ENCODE measurements at regions not wholly inside any gene's neighbourhood (a gene's known extent, or its start where the extent isn't known, plus 50 kb on each side); places are given as distances from the start of the nearest gene placed in this dataset.

GRCh38 chr1:29739176-29739575, 502.9 kb downstream of the PTPRU start:
- H3K9ac ChIP-seq (ENCODE audit: insufficient read length, low read depth), result no peak overlapping the region
- H3K4me3 ChIP-seq (ENCODE audit: insufficient read length, low read depth), result no peak overlapping the region
- no peaks in the 10 kb centered on the region for H3K9me3 ChIP-seq (ENCODE audit: insufficient read depth, low read length)
- no peaks in the 10 kb centered on the region for H3K27me3 ChIP-seq (ENCODE audit: insufficient read depth, insufficient read length)
- H3K36me3 ChIP-seq (ENCODE audit: insufficient read depth, insufficient read length, low read length), result no peaks in the 10 kb centered on the region
- no peak for TF ChIP-seq SUZ12 (IDR thresholded peaks at IDR 0.05; ENCODE audit: extremely low read depth, insufficient read depth, insufficient read length)
- TF ChIP-seq ZNF274 (IDR thresholded peaks at IDR 0.05; ENCODE audit: low read depth, low read length), result no peak
- TF ChIP-seq YY1 (IDR thresholded peaks at IDR 0.05; ENCODE audit: insufficient read depth, insufficient read length), result no peak
- DNase-seq (ENCODE audit: low read depth, low spot score), result no peak
- H3K4me1 ChIP-seq (ENCODE audit: insufficient read depth, insufficient read length), result no peaks in the 10 kb centered on the region

GRCh38 chr1:29736582-29737188, 500.4 kb downstream of the PTPRU start:
- Histone ChIP-seq H3K27me3 (ENCODE audit: insufficient read depth, insufficient read length) (no peaks in the 10 kb centered on the region), H3K4me3 (ENCODE audit: insufficient read length, low read depth) (no peak overlapping the region), H3K4me1 (ENCODE audit: insufficient read depth, insufficient read length) (no peaks in the 10 kb centered on the region)

GRCh38 chr1:29732453-29732852, 496.1 kb downstream of the PTPRU start:
- no peaks in the 10 kb centered on the region for H3K36me3 ChIP-seq (ENCODE audit: insufficient read depth, insufficient read length, low read length)
- H3K4me1 ChIP-seq (ENCODE audit: insufficient read depth, insufficient read length), result no peaks in the 10 kb centered on the region
- no peak for DNase-seq (ENCODE audit: low read depth, low spot score)
- H3K9me3 ChIP-seq (ENCODE audit: insufficient read depth, low read length), result no peaks in the 10 kb centered on the region
- H3K9ac ChIP-seq (ENCODE audit: insufficient read length, low read depth), result no peak overlapping the region
- H3K27me3 ChIP-seq (ENCODE audit: insufficient read depth, insufficient read length), result no peaks in the 10 kb centered on the region
- no peak for TF ChIP-seq ZNF274 (IDR thresholded peaks at IDR 0.05; ENCODE audit: low read depth, low read length)
- TF ChIP-seq YY1 (IDR thresholded peaks at IDR 0.05; ENCODE audit: insufficient read depth, insufficient read length), result no peak
- no peak for TF ChIP-seq SUZ12 (IDR thresholded peaks at IDR 0.05; ENCODE audit: extremely low read depth, insufficient read depth, insufficient read length)
- no peak overlapping the region for H3K4me3 ChIP-seq (ENCODE audit: insufficient read length, low read depth)

More at GRCh38 chr1:29736582-29737188, 500.4 kb downstream of the PTPRU start:
- TF ChIP-seq SUZ12 (IDR thresholded peaks at IDR 0.05; ENCODE audit: extremely low read depth, insufficient read depth, insufficient read length) (no peak), ZNF274 (IDR thresholded peaks at IDR 0.05; ENCODE audit: low read depth, low read length) (no peak), YY1 (IDR thresholded peaks at IDR 0.05; ENCODE audit: insufficient read depth, insufficient read length) (no peak)
- no peak overlapping the region for H3K9ac ChIP-seq (ENCODE audit: insufficient read length, low read depth)
- peak; percentile 77 for DNase-seq (ENCODE audit: low read depth, low spot score)
- H3K9me3 ChIP-seq (ENCODE audit: insufficient read depth, low read length), result no peaks in the 10 kb centered on the region
- H3K36me3 ChIP-seq (ENCODE audit: insufficient read depth, insufficient read length, low read length), result no peaks in the 10 kb centered on the region

- Histone ChIP-seq H3K9me3 (ENCODE audit: insufficient read depth, low read length) (no peaks in the 10 kb centered on the region), H3K4me1 (ENCODE audit: insufficient read depth, insufficient read length) (no peaks in the 10 kb centered on the region), H3K4me3 (ENCODE audit: insufficient read length, low read depth) (no peak overlapping the region), H3K27me3 (ENCODE audit: insufficient read depth, insufficient read length) (no peaks in the 10 kb centered on the region), H3K9ac (ENCODE audit: insufficient read length, low read depth) (no peak overlapping the region), H3K36me3 (ENCODE audit: insufficient read depth, insufficient read length, low read length) (no peaks in the 10 kb centered on the region)
- DNase-seq (ENCODE audit: low read depth, low spot score), result no peak
- TF ChIP-seq ZNF274 (IDR thresholded peaks at IDR 0.05; ENCODE audit: low read depth, low read length), result no peak
- TF ChIP-seq SUZ12 (IDR thresholded peaks at IDR 0.05; ENCODE audit: extremely low read depth, insufficient read depth, insufficient read length), result no peak
- TF ChIP-seq YY1 (IDR thresholded peaks at IDR 0.05; ENCODE audit: insufficient read depth, insufficient read length), result no peak
Observed at GRCh38 chr1:29730623-29731022, 494.3 kb downstream of the PTPRU start.

- no peak overlapping the region for H3K9ac ChIP-seq (ENCODE audit: insufficient read length, low read depth)
- H3K4me3 ChIP-seq (ENCODE audit: insufficient read length, low read depth), result no peak overlapping the region
- H3K4me1 ChIP-seq (ENCODE audit: insufficient read depth, insufficient read length), result no peaks in the 10 kb centered on the region
- no peak for TF ChIP-seq SUZ12 (IDR thresholded peaks at IDR 0.05; ENCODE audit: extremely low read depth, insufficient read depth, insufficient read length)
- TF ChIP-seq YY1 (IDR thresholded peaks at IDR 0.05; ENCODE audit: insufficient read depth, insufficient read length), result no peak
- TF ChIP-seq ZNF274 (IDR thresholded peaks at IDR 0.05; ENCODE audit: low read depth, low read length), result no peak
- DNase-seq (ENCODE audit: low read depth, low spot score), result no peak
- no peaks in the 10 kb centered on the region for H3K27me3 ChIP-seq (ENCODE audit: insufficient read depth, insufficient read length)
- no peaks in the 10 kb centered on the region for H3K9me3 ChIP-seq (ENCODE audit: insufficient read depth, low read length)
- H3K36me3 ChIP-seq (ENCODE audit: insufficient read depth, insufficient read length, low read length), result no peaks in the 10 kb centered on the region
Observed at GRCh38 chr1:29729281-29729680, 493.0 kb downstream of the PTPRU start.

- Histone ChIP-seq H3K9ac (ENCODE audit: insufficient read length, low read depth) (no peak overlapping the region), H3K36me3 (ENCODE audit: insufficient read depth, insufficient read length, low read length) (no peaks in the 10 kb centered on the region)
- no peak for TF ChIP-seq SUZ12 (IDR thresholded peaks at IDR 0.05; ENCODE audit: extremely low read depth, insufficient read depth, insufficient read length)
- TF ChIP-seq ZNF274 (IDR thresholded peaks at IDR 0.05; ENCODE audit: low read depth, low read length), result no peak
- no peak for TF ChIP-seq YY1 (IDR thresholded peaks at IDR 0.05; ENCODE audit: insufficient read depth, insufficient read length)
Observed at GRCh38 chr1:29728703-29729102, 492.4 kb downstream of the PTPRU start.

GRCh38 chr1:29725262-29725661, 488.9 kb downstream of the PTPRU start:
- Histone ChIP-seq H3K27me3 (ENCODE audit: insufficient read depth, insufficient read length) (no peaks in the 10 kb centered on the region), H3K4me1 (ENCODE audit: insufficient read depth, insufficient read length) (no peaks in the 10 kb centered on the region), H3K9ac (ENCODE audit: insufficient read length, low read depth) (no peak overlapping the region), H3K4me3 (ENCODE audit: insufficient read length, low read depth) (no peak overlapping the region), H3K9me3 (ENCODE audit: insufficient read depth, low read length) (peaks cover 5% of the 10 kb centered on the region; the same call in 1 of the 2 replicates), H3K36me3 (ENCODE audit: insufficient read depth, insufficient read length, low read length) (no peaks in the 10 kb centered on the region)
- no peak for TF ChIP-seq SUZ12 (IDR thresholded peaks at IDR 0.05; ENCODE audit: extremely low read depth, insufficient read depth, insufficient read length)
- no peak for TF ChIP-seq ZNF274 (IDR thresholded peaks at IDR 0.05; ENCODE audit: low read depth, low read length)
- TF ChIP-seq YY1 (IDR thresholded peaks at IDR 0.05; ENCODE audit: insufficient read depth, insufficient read length), result no peak
- DNase-seq (ENCODE audit: low read depth, low spot score), result no peak

More at GRCh38 chr1:29728703-29729102, 492.4 kb downstream of the PTPRU start:
- Histone ChIP-seq H3K27me3 (ENCODE audit: insufficient read depth, insufficient read length) (no peaks in the 10 kb centered on the region), H3K4me1 (ENCODE audit: insufficient read depth, insufficient read length) (no peaks in the 10 kb centered on the region), H3K9me3 (ENCODE audit: insufficient read depth, low read length) (no peaks in the 10 kb centered on the region), H3K4me3 (ENCODE audit: insufficient read length, low read depth) (no peak overlapping the region)
- DNase-seq (ENCODE audit: low read depth, low spot score), result no peak

Data from NT2/D1 (cell line).